ENCODE measurements at regions not wholly inside any gene's neighbourhood (a gene's known extent, or its start where the extent isn't known, plus 50 kb on each side); places are given as distances from the start of the nearest gene placed in this dataset.
"Not testable (repeated sequence)": the region's sequence is repeated elsewhere in the genome, so short reads cannot be mapped to it uniquely, and the experiment has no call there.

GRCh38 chr6:76852776-76853175, 610.5 kb downstream of the HTR1B start:
- Histone ChIP-seq H3K27me3 (ENCODE audit: low read depth, low read length) (no peaks in the 10 kb centered on the region), H4K20me1 (ENCODE audit: insufficient read depth, low read length) (no peaks in the 10 kb centered on the region), H3K27ac (ENCODE audit: low read length) (peak overlapping the region; percentile 43), H3K4me2 (ENCODE audit: low read length) (peak overlapping the region; percentile 57), H3K79me2 (ENCODE audit: low read length) (no peaks in the 10 kb centered on the region), H3K4me1 (ENCODE audit: low read length) (peaks cover 14% of the 10 kb centered on the region), H3K4me3 (ENCODE audit: low read length) (peak overlapping the region; percentile 25), H3K9ac (ENCODE audit: low read length) (no peak overlapping the region), H3K9me3 (ENCODE audit: insufficient read depth, low read length) (no peaks in the 10 kb centered on the region), H2AFZ (ENCODE audit: low read depth, low read length) (no peak overlapping the region), H3K36me3 (replicated peaks; ENCODE audit: low read depth, low read length) (no peaks in the 10 kb centered on the region)
- TF ChIP-seq CTCF (IDR thresholded peaks at IDR 0.05; ENCODE audit: low read depth, low read length) (no peak), EZH2phosphoT487 (IDR thresholded peaks at IDR 0.05; ENCODE audit: low read depth) (no peak)

- H3K4me2 ChIP-seq (ENCODE audit: low read length); H3K36me3 ChIP-seq (replicated peaks; ENCODE audit: low read depth, low read length); H3K9ac ChIP-seq (ENCODE audit: low read length); H3K4me3 ChIP-seq (ENCODE audit: low read length); H3K27ac ChIP-seq (ENCODE audit: low read length); H4K20me1 ChIP-seq (ENCODE audit: insufficient read depth, low read length); H3K27me3 ChIP-seq (ENCODE audit: low read depth, low read length); H3K79me2 ChIP-seq (ENCODE audit: low read length); H3K9me3 ChIP-seq (ENCODE audit: insufficient read depth, low read length); H2AFZ ChIP-seq (ENCODE audit: low read depth, low read length): not testable (repeated sequence)
- peaks cover 14% of the 10 kb centered on the region for H3K4me1 ChIP-seq (ENCODE audit: low read length)
These were observed 613.9 kb downstream of the HTR1B start for GRCh38 chr6:76849274-76849970.

- no peak overlapping the region for H2AFZ ChIP-seq (ENCODE audit: low read depth, low read length)
- no peaks in the 10 kb centered on the region for H4K20me1 ChIP-seq (ENCODE audit: insufficient read depth, low read length)
These were observed 620.1 kb downstream of the HTR1B start for GRCh38 chr6:76843054-76843822.

GRCh38 chr6:76840865-76841264, 622.4 kb downstream of the HTR1B start:
- TF ChIP-seq CTCF (IDR thresholded peaks at IDR 0.05; ENCODE audit: low read depth, low read length) (no peak), EZH2phosphoT487 (IDR thresholded peaks at IDR 0.05; ENCODE audit: low read depth) (no peak)
- no peak overlapping the region for H3K9ac ChIP-seq (ENCODE audit: low read length)
- H3K36me3 ChIP-seq (replicated peaks; ENCODE audit: low read depth, low read length), result no peaks in the 10 kb centered on the region
- no peaks in the 10 kb centered on the region for H3K9me3 ChIP-seq (ENCODE audit: insufficient read depth, low read length)
- H3K27me3 ChIP-seq (ENCODE audit: low read depth, low read length), result no peaks in the 10 kb centered on the region
- H3K79me2 ChIP-seq (ENCODE audit: low read length), result no peaks in the 10 kb centered on the region
- H3K4me1 ChIP-seq (ENCODE audit: low read length), result peaks cover 40% of the 10 kb centered on the region
- H3K4me3 ChIP-seq (ENCODE audit: low read length), result no peak overlapping the region; the same call in 1 of the 2 replicates
- no peak overlapping the region for H2AFZ ChIP-seq (ENCODE audit: low read depth, low read length)
- no peaks in the 10 kb centered on the region for H4K20me1 ChIP-seq (ENCODE audit: insufficient read depth, low read length)
- H3K4me2 ChIP-seq (ENCODE audit: low read length), result peak overlapping the region; percentile 77
- H3K27ac ChIP-seq (ENCODE audit: low read length), result peak overlapping the region; percentile 83; the same call in 1 of the 2 replicates

More at GRCh38 chr6:76843054-76843822, 620.1 kb downstream of the HTR1B start:
- H3K9ac ChIP-seq (ENCODE audit: low read length), result no peak overlapping the region
- H3K4me1 ChIP-seq (ENCODE audit: low read length), result peaks cover 38% of the 10 kb centered on the region
- H3K27ac ChIP-seq (ENCODE audit: low read length), result no peak overlapping the region
- TF ChIP-seq EZH2phosphoT487 (IDR thresholded peaks at IDR 0.05; ENCODE audit: low read depth), result no peak
- TF ChIP-seq CTCF (IDR thresholded peaks at IDR 0.05; ENCODE audit: low read depth, low read length), result no peak
- H3K4me2 ChIP-seq (ENCODE audit: low read length), result no peak overlapping the region
- no peaks in the 10 kb centered on the region for H3K79me2 ChIP-seq (ENCODE audit: low read length)
- H3K27me3 ChIP-seq (ENCODE audit: low read depth, low read length), result no peaks in the 10 kb centered on the region
- H3K4me3 ChIP-seq (ENCODE audit: low read length), result no peak overlapping the region
- no peaks in the 10 kb centered on the region for H3K9me3 ChIP-seq (ENCODE audit: insufficient read depth, low read length)
- no peaks in the 10 kb centered on the region for H3K36me3 ChIP-seq (replicated peaks; ENCODE audit: low read depth, low read length)

Data from OCI-LY3 (cell line).